CD14-positive monocyte (primary cell): ENCODE measurements at regions not wholly inside any gene's neighbourhood (a gene's known extent, or its start where the extent isn't known, plus 50 kb on each side); places are given as distances from the start of the nearest gene placed in this dataset.

Source experiments
- DNase-seq, 3 donors: peaks; one replicate each; pipeline ENCODE4 v3.0.0-alpha.2; 2011 to 2022
- H2AFZ ChIP-seq: 2 replicates; pipeline ENCODE4 v1.6.0; 2012; ENCODE audit warnings: mild to moderate bottlenecking, low read depth, low read length, inconsistent platforms; ENCODE audit not compliant: insufficient read depth, poor library complexity, severe bottlenecking
- H3K27ac ChIP-seq, 2 donors: 1 replicate in 1 of 2; 2 replicates in 1 of 2; pipeline ENCODE4 v1.5.1; 2012 to 2013; ENCODE audit warnings: low read length in 2 of 2, control low read depth in 1 of 2, inconsistent platforms in 1 of 2, low read depth in 1 of 2, mild to moderate bottlenecking in 1 of 2
- H3K27me3 ChIP-seq, 2 donors: one replicate each; pipeline versions ENCODE4 v1.6.0 to v1.6.1; 2011 to 2013; ENCODE audit warnings: low read length in 2 of 2; ENCODE audit not compliant: control insufficient read depth in 2 of 2, insufficient read depth in 2 of 2
- H3K36me3 ChIP-seq, 2 donors: replicated peaks in 1 of 2; 1 replicate in 1 of 2; 2 replicates in 1 of 2; pipeline versions ENCODE4 v1.5.1 to v1.6.1; 2012 to 2013; ENCODE audit warnings: low read length in 2 of 2, control low read depth in 1 of 2, inconsistent platforms in 1 of 2, mild to moderate bottlenecking in 1 of 2; ENCODE audit not compliant: insufficient read depth in 2 of 2, control insufficient read depth in 1 of 2
- H3K4me1 ChIP-seq, 2 donors: 1 replicate in 1 of 2; 2 replicates in 1 of 2; pipeline versions ENCODE4 v1.5.1 to v1.6.1; 2012 to 2013; ENCODE audit warnings: low read length in 2 of 2, control low read depth in 1 of 2, inconsistent platforms in 1 of 2, mild to moderate bottlenecking in 1 of 2, moderate library complexity in 1 of 2; ENCODE audit not compliant: insufficient read depth in 2 of 2, control insufficient read depth in 1 of 2
- H3K4me2 ChIP-seq: replicated peaks from 2 replicates; pipeline ENCODE3; 2012; ENCODE audit warnings: low read length, moderate library complexity, mild to moderate bottlenecking; ENCODE audit not compliant: poor library complexity, severe bottlenecking; ENCODE audit errors: extremely low read depth
- H3K4me3 ChIP-seq, 3 experiments: fragments of 200-600 bp in 1 of 3; sonication (generic) in 1 of 3; replicated peaks in 1 of 3; 1 replicate in 2 of 3; 2 replicates in 1 of 3; pipeline ENCODE4 v1.5.1; 2011 to 2013; ENCODE audit warnings: low read length in 3 of 3, mild to moderate bottlenecking in 3 of 3, control low read depth in 2 of 3, low read depth in 2 of 3, inconsistent platforms in 1 of 3, moderate library complexity in 1 of 3
- H3K79me2 ChIP-seq: 2 replicates; pipeline ENCODE4 v1.6.0; 2012; ENCODE audit warnings: mild to moderate bottlenecking, control low read depth, inconsistent platforms, low read length, moderate library complexity; ENCODE audit not compliant: insufficient read depth
- H3K9ac ChIP-seq: 2 replicates; pipeline ENCODE4 v1.6.0; 2017; ENCODE audit warnings: low read length, mild to moderate bottlenecking; ENCODE audit not compliant: insufficient read depth, poor library complexity, severe bottlenecking
- H3K9me3 ChIP-seq, 2 donors: replicated peaks in 1 of 2; 1 replicate in 1 of 2; 2 replicates in 1 of 2; pipeline versions ENCODE4 v1.5.1 to v1.6.1; 2012 to 2013; ENCODE audit warnings: low read length in 2 of 2, control low read depth in 1 of 2; ENCODE audit not compliant: control insufficient read depth in 1 of 2, insufficient read depth in 1 of 2
- H4K20me1 ChIP-seq: 2 replicates; pipeline ENCODE4 v1.6.0; 2012; ENCODE audit warnings: mild to moderate bottlenecking, low read length, control low read depth, moderate library complexity; ENCODE audit not compliant: insufficient read depth
- H3K27ac Mint-ChIP-seq, 7 donors: one replicate each; pipeline ENCODE4 v1.8.0; 2020; ENCODE audit warnings: mild to moderate bottlenecking in 7 of 7, mixed read lengths in 7 of 7, moderate library complexity in 6 of 7, inconsistent platforms in 2 of 7
- H3K27me3 Mint-ChIP-seq, 3 donors: one replicate each; pipeline ENCODE4 v1.8.0; 2021 to 2022; ENCODE audit warnings: low read depth in 3 of 3, mild to moderate bottlenecking in 3 of 3, mixed read lengths in 3 of 3, moderate library complexity in 3 of 3, inconsistent platforms in 1 of 3
- H3K36me3 Mint-ChIP-seq, 2 donors: one replicate each; pipeline ENCODE4 v1.8.0; 2020; ENCODE audit warnings: mixed read lengths in 2 of 2, inconsistent platforms in 1 of 2, mild to moderate bottlenecking in 1 of 2
- H3K4me1 Mint-ChIP-seq: one replicate; pipeline ENCODE4 v1.8.0; 2020; ENCODE audit warnings: mild to moderate bottlenecking, mixed read lengths
- H3K4me3 Mint-ChIP-seq, 2 donors: one replicate each; pipeline ENCODE4 v1.8.0; 2020; ENCODE audit warnings: mild to moderate bottlenecking in 2 of 2, mixed read lengths in 2 of 2, moderate library complexity in 1 of 2
- H3K9me3 Mint-ChIP-seq, 7 donors: one replicate each; pipeline ENCODE4 v1.8.0; 2020 to 2022; ENCODE audit warnings: mixed read lengths in 7 of 7, mild to moderate bottlenecking in 6 of 7, moderate library complexity in 6 of 7, inconsistent platforms in 2 of 7
- WGBS: methylation state at CpG from one replicate; pipeline ENCODE4 v1.1.5; 2013; ENCODE audit warnings: missing lambda C conversion rate; ENCODE audit not compliant: insufficient coverage; 5-methylcytosine and 5-hydroxymethylcytosine counted together
- intact Hi-C, 2 donors: fragments of 100-400 bp; cut with micrococcal nuclease; formaldehyde crosslinking; loops; one replicate each; pipeline versions ENCODE4 v1.15.0 to v1.15.1; 2023
- TF ChIP-seq, protein P1 (sequence below): fragments of 200-600 bp; IDR thresholded peaks from one replicate; pipeline ENCODE4 v1.8.0; 2022; ENCODE audit warnings: antibody characterized with exemption, mild to moderate bottlenecking

DNA sequence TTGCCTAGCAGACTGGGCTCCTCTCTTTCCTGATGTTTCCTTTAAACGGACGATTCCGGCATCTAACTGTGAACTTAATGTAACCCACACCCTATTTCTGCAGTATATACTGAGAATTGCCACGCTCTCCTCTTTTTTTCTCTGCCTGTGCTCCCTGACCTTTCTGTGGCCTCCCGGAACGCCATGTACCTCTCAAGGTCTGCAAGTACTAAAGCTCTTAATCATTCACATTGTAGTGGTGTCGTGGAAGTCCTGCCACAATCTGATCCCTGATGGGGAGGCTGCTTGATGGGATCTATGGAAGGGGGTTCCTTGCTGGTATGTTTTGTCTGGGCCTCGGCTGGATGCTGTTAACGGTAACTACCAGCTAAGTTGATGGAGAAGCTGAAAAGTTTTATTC, 302.9 kb upstream of the EPHA5 start:
- no peak overlapping the region for H2AFZ ChIP-seq
- 80% methylated on average over 1 of the region's 9 CpGs for WGBS
- Mint-ChIP-seq H3K27me3 (peaks cover 0 to 1% (median 0%) of the 10 kb centered on the region in 3 donors), H3K9me3 (peaks cover 0 to 6% (median 3%) of the 10 kb centered on the region in 7 donors), H3K36me3 (no peaks in the 10 kb centered on the region), H3K27ac (no peak overlapping the region), H3K4me3 (no peak overlapping the region), H3K4me1 (no peaks in the 10 kb centered on the region)
- intact Hi-C loops = no loop called here
- no peaks in the 10 kb centered on the region for H3K4me1 ChIP-seq
- no peak overlapping the region for H3K27ac ChIP-seq
- H4K20me1 ChIP-seq = no peaks in the 10 kb centered on the region
- no peaks in the 10 kb centered on the region for H3K79me2 ChIP-seq
- no peak for DNase-seq
- no peaks in the 10 kb centered on the region for H3K27me3 ChIP-seq
- H3K4me2 ChIP-seq = no peak overlapping the region
- no peak overlapping the region for H3K9ac ChIP-seq
- peaks cover 0 to 5% of the 10 kb centered on the region in 2 donors for H3K9me3 ChIP-seq
- H3K4me3 ChIP-seq = no peak overlapping the region
- TF ChIP-seq, protein P1, sequence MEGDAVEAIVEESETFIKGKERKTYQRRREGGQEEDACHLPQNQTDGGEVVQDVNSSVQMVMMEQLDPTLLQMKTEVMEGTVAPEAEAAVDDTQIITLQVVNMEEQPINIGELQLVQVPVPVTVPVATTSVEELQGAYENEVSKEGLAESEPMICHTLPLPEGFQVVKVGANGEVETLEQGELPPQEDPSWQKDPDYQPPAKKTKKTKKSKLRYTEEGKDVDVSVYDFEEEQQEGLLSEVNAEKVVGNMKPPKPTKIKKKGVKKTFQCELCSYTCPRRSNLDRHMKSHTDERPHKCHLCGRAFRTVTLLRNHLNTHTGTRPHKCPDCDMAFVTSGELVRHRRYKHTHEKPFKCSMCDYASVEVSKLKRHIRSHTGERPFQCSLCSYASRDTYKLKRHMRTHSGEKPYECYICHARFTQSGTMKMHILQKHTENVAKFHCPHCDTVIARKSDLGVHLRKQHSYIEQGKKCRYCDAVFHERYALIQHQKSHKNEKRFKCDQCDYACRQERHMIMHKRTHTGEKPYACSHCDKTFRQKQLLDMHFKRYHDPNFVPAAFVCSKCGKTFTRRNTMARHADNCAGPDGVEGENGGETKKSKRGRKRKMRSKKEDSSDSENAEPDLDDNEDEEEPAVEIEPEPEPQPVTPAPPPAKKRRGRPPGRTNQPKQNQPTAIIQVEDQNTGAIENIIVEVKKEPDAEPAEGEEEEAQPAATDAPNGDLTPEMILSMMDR = no peak
- H3K36me3 ChIP-seq = no peaks in the 10 kb centered on the region

DNA sequence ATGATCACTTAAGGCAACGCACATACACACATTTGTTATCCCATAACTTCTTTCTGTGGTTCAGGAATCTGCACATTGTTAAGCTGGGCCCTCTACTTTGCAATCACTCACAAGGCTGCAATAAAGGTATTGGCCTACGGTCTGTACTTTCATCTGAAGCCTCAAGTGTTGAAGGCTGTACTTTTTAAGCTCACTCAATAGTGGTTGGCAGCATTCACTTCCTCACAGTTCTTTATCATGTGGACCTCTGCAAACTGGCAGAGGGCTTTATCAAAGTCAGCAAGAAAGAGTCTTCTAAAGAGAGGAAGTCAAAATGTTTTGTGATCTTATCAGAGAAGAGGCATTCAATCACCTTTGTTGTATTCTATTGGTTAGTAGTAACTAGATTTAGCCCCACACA, 301.4 kb upstream of the EPHA5 start:
- H3K9me3 Mint-ChIP-seq = peaks cover 0 to 5% (median 2%) of the 10 kb centered on the region in 7 donors
- Histone ChIP-seq H3K4me2 (no peak overlapping the region), H3K9ac (no peak overlapping the region), H3K27ac (no peak overlapping the region), H3K4me3 (no peak overlapping the region), H3K4me1 (no peaks in the 10 kb centered on the region), H3K79me2 (no peaks in the 10 kb centered on the region), H3K36me3 (no peaks in the 10 kb centered on the region), H3K27me3 (no peaks in the 10 kb centered on the region), H4K20me1 (no peaks in the 10 kb centered on the region), H3K9me3 (peaks cover 0 to 5% of the 10 kb centered on the region in 2 donors), H2AFZ (no peak overlapping the region)
- no peak for DNase-seq
- peaks cover 0 to 1% (median 0%) of the 10 kb centered on the region in 3 donors for H3K27me3 Mint-ChIP-seq
- 0% methylated on average over 1 of the region's 2 CpGs for WGBS
- TF ChIP-seq, protein P1 = no peak
- no peaks in the 10 kb centered on the region for H3K4me1 Mint-ChIP-seq
- no peaks in the 10 kb centered on the region for H3K36me3 Mint-ChIP-seq
- H3K27ac Mint-ChIP-seq = no peak overlapping the region
- no peak overlapping the region for H3K4me3 Mint-ChIP-seq
- intact Hi-C loops = no loop called here
